Natural killer cell treated with Interleukin-12 subunit alpha and Interleukin-12 subunit beta and Interleukin-15 and Interleukin-18, amount 100 ng/mL, for 72 hours (primary cell): ENCODE measurements at regions not wholly inside any gene's neighbourhood (a gene's known extent, or its start where the extent isn't known, plus 50 kb on each side); places are given as distances from the start of the nearest gene placed in this dataset.
"Not testable (repeated sequence)": the region's sequence is repeated elsewhere in the genome, so short reads cannot be mapped to it uniquely, and the experiment has no call there.

Source experiments
- ATAC-seq, 2 donors: fragments of 150-1000 bp; cut with Tn5 transposase in 1 of 2; sonication (Bioruptor Pico), chemical (Tn5 transposase) in 1 of 2; 2 replicates each; pipeline ENCODE4 v1.10.0; 2021
- DNase-seq: peaks from one replicate; pipeline ENCODE4 v3.0.0; 2022; ENCODE audit warnings: low spot score
- H3K27ac Mint-ChIP-seq, 2 donors: 1 replicate in 1 of 2; 2 replicates in 1 of 2; pipeline ENCODE4 v1.8.0; 2022; ENCODE audit warnings: mixed read lengths in 2 of 2, mild to moderate bottlenecking in 1 of 2, moderate library complexity in 1 of 2
- H3K27me3 Mint-ChIP-seq, 2 donors: 1 replicate in 1 of 2; 2 replicates in 1 of 2; pipeline ENCODE4 v1.8.0; 2022; ENCODE audit warnings: mixed read lengths in 2 of 2
- H3K36me3 Mint-ChIP-seq: one replicate; pipeline ENCODE4 v1.8.0; 2022; ENCODE audit warnings: mixed read lengths
- H3K4me1 Mint-ChIP-seq, 2 donors: 1 replicate in 1 of 2; 2 replicates in 1 of 2; pipeline ENCODE4 v1.8.0; 2022; ENCODE audit warnings: low read depth in 2 of 2, mixed read lengths in 2 of 2, mild to moderate bottlenecking in 1 of 2
- H3K4me3 Mint-ChIP-seq: one replicate; pipeline ENCODE4 v1.8.0; 2022; ENCODE audit warnings: mixed read lengths
- H3K9me3 Mint-ChIP-seq: 2 replicates; pipeline ENCODE4 v1.8.0; 2022; ENCODE audit warnings: mixed read lengths

DNA sequence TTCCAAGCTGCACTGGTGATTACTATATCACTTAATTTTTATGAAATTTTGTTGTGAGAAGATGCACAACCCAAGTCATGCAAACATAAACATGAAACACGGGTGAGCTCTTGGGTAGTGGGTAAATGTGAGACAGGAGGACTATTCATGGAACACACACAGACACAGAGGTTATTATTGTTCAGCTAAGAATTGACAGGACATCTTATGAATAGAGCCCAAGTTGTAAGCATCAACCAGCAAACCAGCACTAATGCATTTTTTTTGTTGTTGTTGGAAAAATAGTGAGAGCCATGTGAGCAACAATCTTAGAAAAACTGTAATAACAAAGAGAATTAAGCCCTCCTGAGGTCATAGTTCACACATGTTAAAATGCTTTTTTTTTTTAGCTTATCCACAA lies 1179.7 kb downstream of the GATA3 start:
- ATAC-seq = no peak
- Mint-ChIP-seq H3K4me1 (no peaks in the 10 kb centered on the region), H3K4me3 (no peak overlapping the region), H3K27ac (no peak overlapping the region), H3K9me3 (no peaks in the 10 kb centered on the region), H3K27me3 (peaks cover 24 to 46% of the 10 kb centered on the region in 2 donors), H3K36me3 (no peaks in the 10 kb centered on the region)
- no peak for DNase-seq

DNA sequence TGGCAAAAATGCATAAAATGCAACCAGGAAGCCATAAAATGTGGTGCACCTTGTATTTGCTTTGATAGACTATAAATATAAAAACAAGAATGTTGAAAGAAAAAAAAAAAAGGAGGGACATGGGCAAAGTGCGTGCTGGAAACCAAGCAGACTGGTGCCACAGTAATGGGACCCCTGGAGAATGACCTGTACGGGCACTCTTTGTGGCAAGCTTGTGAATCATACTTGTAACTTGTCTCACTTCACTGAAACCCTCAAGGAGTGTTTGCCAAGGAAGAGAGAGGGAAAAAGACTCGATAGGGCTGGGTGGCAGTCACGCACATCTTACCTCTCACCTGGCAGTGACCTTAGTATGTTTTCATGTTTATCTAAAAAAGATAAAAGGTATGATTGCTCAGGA lies 1183.6 kb downstream of the GATA3 start:
- Mint-ChIP-seq H3K4me3 (no peak overlapping the region), H3K27me3 (peaks cover 5 to 19% of the 10 kb centered on the region in 2 donors), H3K36me3 (no peaks in the 10 kb centered on the region), H3K27ac (no peak overlapping the region), H3K9me3 (no peaks in the 10 kb centered on the region), H3K4me1 (no peaks in the 10 kb centered on the region)
- DNase-seq (no peak), ATAC-seq (no peak)

- no peak overlapping the region for H3K4me3 Mint-ChIP-seq
- DNase-seq (no peak), ATAC-seq (no peak)
- H3K4me1 Mint-ChIP-seq = no peaks in the 10 kb centered on the region
- peaks cover 9 to 21% of the 10 kb centered on the region in 2 donors for H3K27me3 Mint-ChIP-seq
- no peaks in the 10 kb centered on the region for H3K9me3 Mint-ChIP-seq
- H3K36me3 Mint-ChIP-seq = no peaks in the 10 kb centered on the region
- H3K27ac Mint-ChIP-seq = no peak overlapping the region
These were observed 1184.8 kb downstream of the GATA3 start for GRCh38 chr10:9239298-9239697.

- H3K4me1 Mint-ChIP-seq = no peaks in the 10 kb centered on the region
- H3K9me3 Mint-ChIP-seq = no peaks in the 10 kb centered on the region
- peaks cover 15 to 36% of the 10 kb centered on the region in 2 donors for H3K27me3 Mint-ChIP-seq
- no peak overlapping the region for H3K4me3 Mint-ChIP-seq
- no peak overlapping the region for H3K27ac Mint-ChIP-seq
- no peaks in the 10 kb centered on the region for H3K36me3 Mint-ChIP-seq
- ATAC-seq = no peak
- no peak for DNase-seq
These were observed 1189.5 kb downstream of the GATA3 start for GRCh38 chr10:9243941-9244411.

DNA sequence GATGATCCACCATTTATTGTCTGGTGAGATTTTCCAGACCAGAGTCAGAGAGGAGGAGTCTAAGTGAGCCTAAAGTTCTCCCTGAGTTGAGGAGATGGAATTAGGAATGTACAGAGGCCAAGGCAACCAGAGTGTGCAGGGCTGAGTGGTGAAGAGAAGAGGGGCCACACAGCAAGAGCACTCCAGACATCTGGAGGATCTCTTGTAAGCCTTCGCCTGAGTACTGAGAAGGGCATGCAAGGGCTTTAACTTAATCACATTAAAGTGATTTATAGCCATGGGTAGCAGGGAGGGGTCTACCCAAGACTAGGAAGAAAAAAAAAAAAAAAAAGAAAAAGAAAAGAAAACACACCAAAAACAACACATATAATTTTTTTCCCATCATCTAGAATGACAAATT lies 1190.4 kb downstream of the GATA3 start:
- no peaks in the 10 kb centered on the region for H3K36me3 Mint-ChIP-seq
- H3K27me3 Mint-ChIP-seq = peaks cover 15 to 44% of the 10 kb centered on the region in 2 donors
- no peak overlapping the region for H3K27ac Mint-ChIP-seq
- no peaks in the 10 kb centered on the region for H3K9me3 Mint-ChIP-seq
- no peaks in the 10 kb centered on the region for H3K4me1 Mint-ChIP-seq
- DNase-seq (no peak), ATAC-seq (no peak)
- no peak overlapping the region for H3K4me3 Mint-ChIP-seq

- Mint-ChIP-seq H3K36me3 (no peaks in the 10 kb centered on the region), H3K27me3 (peaks cover 21 to 47% of the 10 kb centered on the region in 2 donors), H3K4me1 (no peaks in the 10 kb centered on the region), H3K9me3 (no peaks in the 10 kb centered on the region), H3K27ac (no peak overlapping the region), H3K4me3 (no peak overlapping the region)
- DNase-seq = no peak
- ATAC-seq = no peak
These were observed 1198.6 kb downstream of the GATA3 start for GRCh38 chr10:9253121-9253520.

DNA sequence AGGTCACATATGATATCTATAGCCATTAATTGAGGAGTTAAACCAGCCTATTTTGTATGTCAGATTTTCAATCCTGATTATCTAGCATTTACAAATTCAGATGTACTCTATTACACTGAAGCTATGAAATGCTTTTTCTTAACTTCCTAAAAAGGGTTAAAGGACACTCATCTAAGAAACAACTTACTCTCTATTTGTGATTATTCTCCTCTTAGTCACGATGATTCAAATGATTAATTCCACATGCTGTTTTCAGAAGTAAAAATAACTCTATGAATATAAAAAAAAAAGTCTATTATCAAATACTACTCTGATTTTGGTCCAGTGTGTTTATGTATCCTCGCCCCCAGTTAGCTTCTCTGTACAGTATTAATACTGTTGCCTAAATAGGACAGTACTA lies 1199.9 kb downstream of the GATA3 start:
- no peak overlapping the region for H3K27ac Mint-ChIP-seq
- H3K27me3 Mint-ChIP-seq = peaks cover 20 to 38% of the 10 kb centered on the region in 2 donors
- no peak overlapping the region for H3K4me3 Mint-ChIP-seq
- H3K36me3 Mint-ChIP-seq = no peaks in the 10 kb centered on the region
- DNase-seq (no peak), ATAC-seq (no peak)
- H3K9me3 Mint-ChIP-seq = no peaks in the 10 kb centered on the region
- H3K4me1 Mint-ChIP-seq = no peaks in the 10 kb centered on the region

DNA sequence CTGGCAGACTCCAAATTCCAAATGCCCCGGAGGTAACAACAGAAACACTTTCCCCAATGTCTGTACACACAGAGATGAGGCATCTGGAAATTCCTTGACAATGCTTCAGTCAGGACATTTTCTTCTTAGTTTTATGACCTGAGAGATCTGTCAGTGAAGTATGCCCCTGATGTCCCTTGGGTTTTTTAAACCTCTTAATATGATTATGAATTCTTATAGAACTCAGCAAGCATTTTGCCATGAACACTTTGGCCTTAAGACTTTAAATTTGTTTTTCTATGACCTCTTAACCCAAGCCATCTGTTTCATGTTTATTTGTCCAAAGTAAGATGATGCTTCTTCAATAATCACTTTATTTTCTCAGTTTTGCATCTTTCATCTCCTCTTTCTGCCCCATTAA lies 1206.2 kb downstream of the GATA3 start:
- ATAC-seq (no peak), DNase-seq (no peak)
- no peaks in the 10 kb centered on the region for H3K9me3 Mint-ChIP-seq
- H3K4me3 Mint-ChIP-seq = no peak overlapping the region
- H3K27me3 Mint-ChIP-seq = peaks cover 20 to 48% of the 10 kb centered on the region in 2 donors
- H3K36me3 Mint-ChIP-seq = no peaks in the 10 kb centered on the region
- H3K4me1 Mint-ChIP-seq = no peaks in the 10 kb centered on the region
- no peak overlapping the region for H3K27ac Mint-ChIP-seq

DNA sequence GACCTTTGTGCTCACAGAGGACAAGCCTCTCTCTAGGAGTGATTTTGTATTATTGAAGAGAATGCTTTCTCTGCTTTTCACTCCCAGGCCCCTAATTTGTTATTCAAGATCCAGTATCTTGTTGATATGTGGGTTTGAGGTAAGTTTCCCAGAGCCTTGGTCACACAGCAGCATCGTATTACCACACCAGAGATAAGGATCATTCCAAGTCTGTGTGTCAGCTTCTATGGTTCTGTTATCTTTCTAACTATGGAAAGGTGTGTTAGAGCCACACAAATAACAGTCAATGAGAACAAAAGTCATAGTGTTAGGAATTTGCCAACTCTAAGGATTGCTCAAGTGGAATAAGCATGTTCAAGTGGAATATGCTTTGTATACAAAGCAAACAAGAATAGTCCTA lies 1208.3 kb downstream of the GATA3 start:
- Mint-ChIP-seq H3K27ac (no peak overlapping the region), H3K27me3 (peaks cover 11 to 31% of the 10 kb centered on the region in 2 donors), H3K4me3 (no peak overlapping the region), H3K9me3 (no peaks in the 10 kb centered on the region), H3K36me3 (no peaks in the 10 kb centered on the region), H3K4me1 (no peaks in the 10 kb centered on the region)
- DNase-seq (no peak), ATAC-seq (no peak)

DNA sequence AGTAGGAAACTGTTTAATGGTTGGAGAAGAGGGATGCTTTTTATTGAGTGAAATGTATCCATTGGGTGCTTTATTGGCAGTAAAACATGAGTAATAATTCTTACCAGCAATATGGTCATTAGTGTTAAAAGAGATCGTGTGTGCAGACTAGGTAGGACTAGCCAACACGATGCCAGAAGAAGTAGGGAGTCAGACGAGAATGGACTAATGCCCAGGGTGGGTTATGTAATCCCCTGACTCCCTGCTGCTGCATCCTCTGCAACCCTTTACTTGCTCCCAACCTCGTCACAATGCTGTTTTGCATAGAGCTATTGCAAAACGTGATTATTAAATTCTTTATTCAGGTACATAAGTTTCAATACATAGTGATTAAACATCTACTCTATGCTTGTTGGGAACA lies 1213.7 kb downstream of the GATA3 start:
- ATAC-seq (no peak), DNase-seq (no peak)
- Mint-ChIP-seq H3K4me3 (no peak overlapping the region), H3K4me1 (no peaks in the 10 kb centered on the region), H3K27ac (no peak overlapping the region), H3K36me3 (no peaks in the 10 kb centered on the region), H3K9me3 (no peaks in the 10 kb centered on the region), H3K27me3 (peaks cover 14 to 38% of the 10 kb centered on the region in 2 donors)

GRCh38 chr10:9273126-9273833 lies 1218.8 kb downstream of the GATA3 start:
- not testable (repeated sequence) for H3K9me3 Mint-ChIP-seq, H3K4me3 Mint-ChIP-seq, ATAC-seq, H3K4me1 Mint-ChIP-seq, DNase-seq, H3K27ac Mint-ChIP-seq, H3K36me3 Mint-ChIP-seq
- H3K27me3 Mint-ChIP-seq = peaks cover 20 to 34% of the 10 kb centered on the region in 2 donors

- ATAC-seq (no peak), DNase-seq (no peak)
- no peaks in the 10 kb centered on the region for H3K36me3 Mint-ChIP-seq
- H3K4me3 Mint-ChIP-seq = no peak overlapping the region
- peaks cover 18 to 25% of the 10 kb centered on the region in 2 donors for H3K27me3 Mint-ChIP-seq
- H3K4me1 Mint-ChIP-seq = no peaks in the 10 kb centered on the region
- no peak overlapping the region for H3K27ac Mint-ChIP-seq
- H3K9me3 Mint-ChIP-seq = no peaks in the 10 kb centered on the region
These were observed 1219.8 kb downstream of the GATA3 start for GRCh38 chr10:9274206-9274755.

DNA sequence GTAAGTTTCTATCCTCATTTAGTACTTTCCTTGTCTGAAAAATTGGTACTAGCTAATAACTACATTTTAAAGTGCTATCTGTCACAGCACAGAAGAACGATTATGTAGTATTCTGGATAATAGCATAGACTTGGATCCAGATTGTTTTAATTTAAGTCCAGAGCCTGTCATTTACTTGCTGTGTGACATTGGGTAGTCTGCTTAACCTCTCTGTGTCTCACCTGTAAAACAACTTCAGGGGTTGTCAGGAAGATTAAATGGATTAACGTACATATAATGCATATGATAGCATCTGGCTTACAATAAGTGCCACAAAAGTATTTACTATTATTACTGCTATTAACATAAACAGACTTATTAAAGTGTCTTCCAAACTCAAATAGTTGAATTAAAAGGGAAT lies 1221.4 kb downstream of the GATA3 start:
- Mint-ChIP-seq H3K4me1 (no peaks in the 10 kb centered on the region), H3K9me3 (no peaks in the 10 kb centered on the region), H3K27ac (no peak overlapping the region), H3K27me3 (peaks cover 13 to 15% of the 10 kb centered on the region in 2 donors), H3K36me3 (no peaks in the 10 kb centered on the region), H3K4me3 (no peak overlapping the region)
- DNase-seq (no peak), ATAC-seq (no peak)

GRCh38 chr10:9285690-9286089 lies 1231.2 kb downstream of the GATA3 start:
- no peaks in the 10 kb centered on the region for H3K4me1 Mint-ChIP-seq
- no peak overlapping the region for H3K27ac Mint-ChIP-seq
- H3K36me3 Mint-ChIP-seq = no peaks in the 10 kb centered on the region
- ATAC-seq = no peak
- DNase-seq = no peak
- H3K9me3 Mint-ChIP-seq = no peaks in the 10 kb centered on the region
- no peak overlapping the region for H3K4me3 Mint-ChIP-seq
- H3K27me3 Mint-ChIP-seq = peaks cover 12 to 29% of the 10 kb centered on the region in 2 donors
